Stimulated activated naive CD8-positive, alpha-beta T cell treated with anti-CD3 and anti-CD28 coated beads, Interleukin-15, Interleukin-2, amounts not matched to agents 100 ng/mL and 50 ng/mL, for 24 hours (primary cell): ENCODE measurements at regions not wholly inside any gene's neighbourhood (a gene's known extent, or its start where the extent isn't known, plus 50 kb on each side); places are given as distances from the start of the nearest gene placed in this dataset.

Source experiments
- H3K27ac Mint-ChIP-seq: one replicate; pipeline ENCODE4 v1.8.0; 2021; ENCODE audit warnings: mild to moderate bottlenecking, mixed read lengths
- H3K27me3 Mint-ChIP-seq: one replicate; pipeline ENCODE4 v1.8.0; 2021; ENCODE audit warnings: mixed read lengths
- H3K36me3 Mint-ChIP-seq: one replicate; pipeline ENCODE4 v1.8.0; 2021; ENCODE audit warnings: low read depth, mixed read lengths
- H3K4me1 Mint-ChIP-seq: one replicate; pipeline ENCODE4 v1.8.0; 2021; ENCODE audit warnings: low read depth, mixed read lengths
- H3K4me3 Mint-ChIP-seq: one replicate; pipeline ENCODE4 v1.8.0; 2021; ENCODE audit warnings: mild to moderate bottlenecking, mixed read lengths
- H3K9me3 Mint-ChIP-seq: one replicate; pipeline ENCODE4 v1.8.0; 2021; ENCODE audit warnings: mixed read lengths

DNA sequence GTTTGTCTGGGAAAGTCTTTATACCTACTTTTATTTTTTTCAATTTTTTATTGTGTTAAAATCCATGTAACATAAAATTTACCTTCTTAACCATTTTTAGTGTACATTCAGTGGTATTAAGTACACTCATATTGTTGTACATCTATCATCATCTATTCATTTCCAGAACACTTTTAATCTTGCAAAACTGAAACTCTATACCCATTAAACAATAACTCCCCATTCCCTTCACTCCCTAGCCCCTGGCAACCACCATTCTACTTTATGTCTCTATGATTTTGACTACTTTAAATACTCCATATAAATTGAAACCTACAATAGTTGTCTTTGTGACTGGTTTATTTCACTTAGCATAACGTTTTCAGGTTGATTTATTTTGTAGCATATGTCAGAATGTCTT lies 131.9 kb upstream of the SLC38A2 start:
- no peak overlapping the region for H3K27ac Mint-ChIP-seq
- H3K4me1 Mint-ChIP-seq = peaks cover 5% of the 10 kb centered on the region
- no peak overlapping the region for H3K4me3 Mint-ChIP-seq
- H3K9me3 Mint-ChIP-seq = peaks cover 54% of the 10 kb centered on the region
- H3K36me3 Mint-ChIP-seq = peaks cover 36% of the 10 kb centered on the region
- H3K27me3 Mint-ChIP-seq = no peaks in the 10 kb centered on the region

DNA sequence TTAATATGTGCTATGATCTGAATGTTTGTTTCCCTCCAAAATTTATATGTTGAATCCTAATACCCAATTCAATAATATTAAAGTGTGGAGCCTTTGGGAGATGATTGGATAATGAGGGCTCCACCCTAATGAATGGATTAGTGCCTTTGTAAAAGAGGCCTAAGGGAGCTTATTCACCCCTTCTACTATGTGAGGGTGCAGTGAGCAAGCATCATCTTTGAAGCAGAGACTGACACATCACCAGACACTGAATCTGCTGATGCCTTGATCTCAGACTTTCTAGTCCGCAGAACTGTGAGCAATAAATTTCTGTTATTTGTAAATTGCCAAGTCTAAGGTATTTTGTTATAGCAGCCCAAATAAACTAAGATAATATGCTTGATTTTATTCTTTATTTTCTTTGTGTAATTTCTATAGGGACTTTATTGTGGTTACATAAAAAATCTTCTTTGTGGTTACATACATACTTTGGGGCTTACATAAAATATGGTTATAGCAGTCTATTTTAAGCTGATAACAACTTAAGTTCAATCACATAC lies 131.1 kb upstream of the SLC38A2 start:
- H3K9me3 Mint-ChIP-seq = peaks cover 53% of the 10 kb centered on the region
- H3K27ac Mint-ChIP-seq = no peak overlapping the region
- no peaks in the 10 kb centered on the region for H3K27me3 Mint-ChIP-seq
- no peak overlapping the region for H3K4me3 Mint-ChIP-seq
- peaks cover 5% of the 10 kb centered on the region for H3K4me1 Mint-ChIP-seq
- H3K36me3 Mint-ChIP-seq = peaks cover 36% of the 10 kb centered on the region

DNA sequence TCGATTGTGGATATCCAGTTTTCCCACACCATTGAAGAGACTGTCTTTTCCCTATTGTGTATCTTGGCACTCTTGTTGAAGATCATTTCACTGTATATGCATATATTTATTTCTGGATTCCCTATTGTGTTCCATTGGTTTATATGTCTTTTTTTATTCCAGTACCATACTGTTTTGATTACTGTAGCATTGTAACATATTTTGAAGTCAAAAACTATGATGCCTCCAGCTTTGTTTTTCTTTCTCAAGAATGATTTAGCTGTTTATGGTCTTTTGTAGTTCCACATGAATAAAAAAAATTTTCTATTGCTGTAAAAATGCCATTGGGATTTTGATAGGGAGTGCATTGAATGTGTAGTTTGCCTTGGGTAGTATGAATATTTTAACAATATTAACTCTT lies 128.1 kb upstream of the SLC38A2 start:
- Mint-ChIP-seq H3K27ac (no peak overlapping the region), H3K4me1 (no peaks in the 10 kb centered on the region), H3K4me3 (no peak overlapping the region), H3K9me3 (peaks cover 30% of the 10 kb centered on the region), H3K36me3 (peaks cover 25% of the 10 kb centered on the region), H3K27me3 (no peaks in the 10 kb centered on the region)

DNA sequence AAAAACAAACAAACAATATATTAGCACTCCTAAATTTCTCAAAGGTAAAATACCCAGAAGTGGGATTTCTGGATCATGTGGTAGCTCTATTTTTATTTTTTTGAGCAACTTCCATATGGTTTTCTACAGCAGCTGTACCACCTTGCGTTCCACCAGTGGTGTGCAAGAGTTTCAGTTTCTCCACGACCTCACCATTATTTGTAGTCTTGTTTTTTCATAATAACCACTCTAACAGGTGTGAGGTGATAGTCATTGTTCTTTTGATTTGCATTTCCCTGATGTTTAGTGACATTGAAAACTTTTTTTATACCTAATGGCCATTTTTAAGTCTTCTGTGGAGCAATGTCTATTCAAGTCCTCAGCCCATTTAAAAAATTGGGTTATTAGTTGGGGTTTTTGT lies 127.3 kb upstream of the SLC38A2 start:
- no peak overlapping the region for H3K4me3 Mint-ChIP-seq
- peaks cover 21% of the 10 kb centered on the region for H3K36me3 Mint-ChIP-seq
- no peaks in the 10 kb centered on the region for H3K4me1 Mint-ChIP-seq
- peaks cover 29% of the 10 kb centered on the region for H3K9me3 Mint-ChIP-seq
- H3K27me3 Mint-ChIP-seq = no peaks in the 10 kb centered on the region
- H3K27ac Mint-ChIP-seq = no peak overlapping the region

DNA sequence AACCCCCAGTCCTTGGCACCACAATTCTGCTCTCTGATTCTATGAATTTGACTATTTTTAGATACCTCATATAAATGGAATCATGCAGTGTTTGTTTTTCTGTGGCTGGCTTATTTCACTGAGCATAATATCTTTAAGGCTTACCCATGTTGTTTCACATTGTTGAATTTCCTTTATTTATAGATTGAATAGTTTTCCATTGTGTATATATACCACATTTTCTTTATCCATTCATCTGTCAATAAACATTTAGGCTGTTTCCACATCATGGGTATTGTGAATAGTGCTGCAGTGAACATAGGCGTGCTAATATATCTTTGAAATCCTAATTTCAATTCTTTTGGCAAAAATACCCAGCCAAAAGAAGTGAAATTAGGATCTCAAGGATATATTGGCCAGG lies 126.7 kb upstream of the SLC38A2 start:
- H3K36me3 Mint-ChIP-seq = peaks cover 17% of the 10 kb centered on the region
- H3K27me3 Mint-ChIP-seq = no peaks in the 10 kb centered on the region
- H3K9me3 Mint-ChIP-seq = peaks cover 24% of the 10 kb centered on the region
- no peak overlapping the region for H3K4me3 Mint-ChIP-seq
- no peak overlapping the region for H3K27ac Mint-ChIP-seq
- H3K4me1 Mint-ChIP-seq = no peaks in the 10 kb centered on the region

DNA sequence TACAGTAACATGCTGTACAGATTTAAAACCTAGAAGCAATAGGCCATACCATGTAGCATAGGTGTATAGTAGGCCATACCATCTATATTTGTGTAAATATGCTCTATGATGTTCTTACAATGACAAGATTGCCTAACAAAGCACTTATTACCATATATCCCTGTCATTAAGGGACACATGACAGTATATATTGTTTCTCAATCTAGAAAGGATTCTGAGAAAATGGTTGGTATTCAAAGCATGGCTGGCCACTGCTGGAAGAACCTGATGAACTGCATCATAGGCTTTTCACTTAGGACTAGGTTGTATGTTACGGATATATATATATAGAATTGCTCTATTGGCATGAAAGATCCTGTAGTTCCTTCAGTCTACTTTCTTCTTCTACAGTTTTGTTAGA lies 125.2 kb upstream of the SLC38A2 start:
- no peaks in the 10 kb centered on the region for H3K27me3 Mint-ChIP-seq
- no peak overlapping the region for H3K4me3 Mint-ChIP-seq
- peaks cover 10% of the 10 kb centered on the region for H3K36me3 Mint-ChIP-seq
- H3K9me3 Mint-ChIP-seq = peaks cover 14% of the 10 kb centered on the region
- no peaks in the 10 kb centered on the region for H3K4me1 Mint-ChIP-seq
- H3K27ac Mint-ChIP-seq = no peak overlapping the region

DNA sequence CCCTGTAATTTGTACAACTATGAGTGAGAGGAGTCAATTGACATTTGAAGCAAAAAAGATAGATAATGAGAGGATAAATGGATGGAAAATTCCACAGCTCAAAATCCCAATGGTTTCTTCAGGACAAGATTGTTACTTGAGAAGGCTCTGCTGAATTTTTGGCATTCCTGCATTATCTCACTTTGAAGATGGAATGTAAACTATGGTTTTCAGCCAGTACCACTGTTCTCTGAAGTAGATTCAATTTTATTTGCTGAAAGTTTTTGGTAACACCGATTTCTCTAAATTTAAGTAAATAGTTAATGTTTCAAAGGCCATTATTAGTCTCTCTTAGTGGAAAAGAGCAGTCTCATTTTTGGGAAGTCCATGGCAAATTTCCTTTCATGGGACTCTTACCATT lies 121.9 kb upstream of the SLC38A2 start:
- H3K27me3 Mint-ChIP-seq = no peaks in the 10 kb centered on the region
- no peak overlapping the region for H3K4me3 Mint-ChIP-seq
- H3K27ac Mint-ChIP-seq = no peak overlapping the region
- no peaks in the 10 kb centered on the region for H3K36me3 Mint-ChIP-seq
- no peaks in the 10 kb centered on the region for H3K9me3 Mint-ChIP-seq
- no peaks in the 10 kb centered on the region for H3K4me1 Mint-ChIP-seq

DNA sequence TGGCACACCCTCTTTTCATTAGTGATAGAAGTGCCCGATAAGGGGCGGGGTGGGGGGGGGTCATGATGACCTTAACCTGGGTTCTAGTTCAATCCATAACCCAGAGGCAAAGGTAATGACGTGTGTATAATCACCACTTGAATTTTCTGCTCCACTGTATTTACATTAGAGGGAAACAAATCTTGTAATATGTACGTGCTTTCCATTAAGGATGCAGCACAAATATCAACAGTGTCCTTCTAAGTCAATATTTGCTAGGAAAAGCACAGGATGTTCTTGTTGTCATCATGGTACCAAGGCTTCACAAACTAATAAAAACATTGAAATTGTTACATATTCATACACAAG lies 121.2 kb upstream of the SLC38A2 start:
- Mint-ChIP-seq H3K4me1 (no peaks in the 10 kb centered on the region), H3K27ac (no peak overlapping the region), H3K36me3 (no peaks in the 10 kb centered on the region), H3K9me3 (no peaks in the 10 kb centered on the region), H3K27me3 (no peaks in the 10 kb centered on the region), H3K4me3 (no peak overlapping the region)

DNA sequence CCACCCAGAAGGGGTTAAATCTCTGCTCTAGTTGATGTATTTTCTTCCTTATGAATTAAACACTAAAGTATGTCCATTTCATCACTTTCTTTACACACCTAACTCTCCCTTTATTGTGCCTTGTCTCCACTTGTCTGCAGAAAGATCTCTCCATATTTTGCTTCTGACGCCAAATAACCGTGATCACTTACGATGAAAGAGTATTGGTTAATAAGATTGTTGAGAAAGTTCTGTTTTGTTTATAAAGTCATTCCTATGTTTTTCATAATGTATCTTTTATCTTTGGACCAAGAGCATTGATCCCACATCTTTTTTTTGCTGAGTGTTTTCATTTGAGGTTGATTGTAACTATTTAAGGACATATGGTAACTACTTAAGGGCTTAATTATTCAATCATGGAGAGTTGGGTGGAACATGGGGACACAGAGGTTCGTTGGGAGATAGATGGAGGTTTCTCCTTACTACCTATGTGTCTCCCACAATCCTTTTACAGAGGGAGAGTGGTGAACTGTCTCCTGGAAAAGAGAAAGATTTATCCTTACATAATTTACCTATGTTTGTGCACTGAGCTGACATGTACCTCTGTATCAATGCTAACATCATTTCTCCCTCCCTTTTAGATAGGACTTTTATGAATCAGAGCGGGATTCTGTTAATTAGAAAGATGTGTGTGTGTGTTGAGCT lies 120.7 kb upstream of the SLC38A2 start:
- H3K27ac Mint-ChIP-seq = no peak overlapping the region
- H3K4me3 Mint-ChIP-seq = no peak overlapping the region
- no peaks in the 10 kb centered on the region for H3K9me3 Mint-ChIP-seq
- H3K4me1 Mint-ChIP-seq = no peaks in the 10 kb centered on the region
- no peaks in the 10 kb centered on the region for H3K36me3 Mint-ChIP-seq
- no peaks in the 10 kb centered on the region for H3K27me3 Mint-ChIP-seq

DNA sequence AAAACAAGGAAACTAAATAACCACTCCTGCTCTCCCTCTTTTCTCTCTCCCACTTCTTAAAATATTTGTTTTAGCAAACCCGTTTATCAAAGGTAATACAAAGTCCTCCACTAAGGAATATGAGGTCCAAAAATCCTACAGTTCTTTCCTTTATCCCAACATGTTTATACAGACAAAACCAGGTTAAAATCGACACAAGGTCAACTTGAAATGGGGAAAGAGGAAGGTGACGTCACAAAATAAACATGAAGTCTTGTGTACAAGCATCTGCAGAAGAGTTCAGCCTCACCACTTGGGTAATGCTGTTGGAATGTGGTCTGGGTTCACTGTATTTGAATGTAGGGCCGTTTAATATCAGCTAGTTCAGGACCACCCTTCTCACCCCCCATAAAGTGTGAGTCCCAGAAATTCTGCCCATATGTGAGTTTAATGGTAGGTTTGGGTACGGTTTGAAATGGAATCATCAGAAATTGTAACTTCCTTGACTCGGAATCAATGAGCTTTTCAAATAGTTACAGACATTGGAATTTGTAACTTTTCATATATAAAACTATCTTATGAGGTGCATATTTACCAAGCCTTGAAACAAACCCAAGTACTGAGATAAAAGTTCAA lies 120.0 kb upstream of the SLC38A2 start:
- H3K27me3 Mint-ChIP-seq = no peaks in the 10 kb centered on the region

DNA sequence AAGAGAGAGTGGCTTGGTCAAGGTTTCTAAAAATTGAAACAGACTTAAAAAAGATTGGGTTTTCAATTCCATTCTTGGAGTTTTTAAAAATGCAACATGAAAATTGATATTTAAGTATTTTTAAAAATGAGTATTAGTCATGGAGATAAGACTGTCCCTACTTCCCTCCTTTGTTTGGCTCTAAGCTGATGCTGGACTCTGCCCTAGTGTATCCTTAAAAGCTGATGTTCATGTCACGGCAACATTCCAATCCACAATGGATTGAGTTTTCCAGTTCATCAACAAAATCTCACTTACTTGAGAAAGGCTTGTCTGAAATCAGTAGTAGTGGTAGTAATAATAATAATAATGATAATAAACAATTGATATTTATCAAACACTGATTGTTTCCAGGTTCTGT lies 119.0 kb upstream of the SLC38A2 start:
- no peaks in the 10 kb centered on the region for H3K9me3 Mint-ChIP-seq
- no peaks in the 10 kb centered on the region for H3K36me3 Mint-ChIP-seq
- no peaks in the 10 kb centered on the region for H3K4me1 Mint-ChIP-seq
- H3K4me3 Mint-ChIP-seq = no peak overlapping the region
- no peak overlapping the region for H3K27ac Mint-ChIP-seq
- no peaks in the 10 kb centered on the region for H3K27me3 Mint-ChIP-seq

More for the DNA sequence above, 120.0 kb upstream of the SLC38A2 start:
- no peaks in the 10 kb centered on the region for H3K4me1 Mint-ChIP-seq
- no peak overlapping the region for H3K27ac Mint-ChIP-seq
- no peaks in the 10 kb centered on the region for H3K9me3 Mint-ChIP-seq
- no peak overlapping the region for H3K4me3 Mint-ChIP-seq
- no peaks in the 10 kb centered on the region for H3K36me3 Mint-ChIP-seq

DNA sequence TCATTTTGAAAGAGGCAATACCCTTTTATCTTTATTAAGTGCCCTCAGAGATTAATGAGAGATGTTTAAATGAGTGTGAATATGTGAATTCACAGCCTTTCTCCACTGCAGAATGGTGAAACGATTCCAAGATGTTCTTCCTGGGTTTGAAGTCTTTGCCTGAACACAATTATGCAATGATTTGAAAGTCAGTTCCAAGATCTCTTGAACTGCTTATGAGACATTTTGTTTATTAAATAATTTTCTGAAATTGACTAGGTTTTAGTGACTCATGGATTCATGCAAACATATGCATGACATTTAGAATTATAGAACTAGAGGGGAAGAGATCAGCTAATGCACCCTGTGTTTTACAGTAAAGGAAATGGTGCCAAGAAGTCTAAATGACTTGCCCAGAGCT lies 118.1 kb upstream of the SLC38A2 start:
- Mint-ChIP-seq H3K4me3 (no peak overlapping the region), H3K27ac (no peak overlapping the region), H3K9me3 (no peaks in the 10 kb centered on the region), H3K27me3 (no peaks in the 10 kb centered on the region), H3K4me1 (no peaks in the 10 kb centered on the region), H3K36me3 (no peaks in the 10 kb centered on the region)

DNA sequence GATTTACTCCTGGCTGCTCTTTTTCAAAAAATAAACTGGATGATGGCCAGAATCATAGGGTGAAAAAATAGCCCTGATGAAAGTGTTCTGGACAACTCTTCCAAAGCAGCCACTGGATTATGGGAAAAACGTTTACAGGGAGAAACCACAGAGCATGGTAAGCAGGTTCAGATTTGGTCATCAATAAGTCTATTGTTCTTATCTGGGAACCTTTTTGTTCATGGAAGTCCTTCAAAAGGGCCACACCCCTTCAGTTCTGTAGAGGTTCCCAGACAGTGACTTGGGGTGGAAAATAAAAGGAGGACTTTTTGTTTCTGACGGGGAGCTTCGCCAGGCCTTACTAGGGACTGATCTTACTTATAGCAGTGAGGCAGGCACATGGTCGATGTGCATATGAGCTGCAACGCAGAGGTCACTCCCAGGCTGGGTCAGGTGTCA lies 117.4 kb upstream of the SLC38A2 start:
- Mint-ChIP-seq H3K9me3 (no peaks in the 10 kb centered on the region), H3K27me3 (no peaks in the 10 kb centered on the region), H3K4me1 (no peaks in the 10 kb centered on the region), H3K4me3 (no peak overlapping the region), H3K27ac (no peak overlapping the region), H3K36me3 (no peaks in the 10 kb centered on the region)

DNA sequence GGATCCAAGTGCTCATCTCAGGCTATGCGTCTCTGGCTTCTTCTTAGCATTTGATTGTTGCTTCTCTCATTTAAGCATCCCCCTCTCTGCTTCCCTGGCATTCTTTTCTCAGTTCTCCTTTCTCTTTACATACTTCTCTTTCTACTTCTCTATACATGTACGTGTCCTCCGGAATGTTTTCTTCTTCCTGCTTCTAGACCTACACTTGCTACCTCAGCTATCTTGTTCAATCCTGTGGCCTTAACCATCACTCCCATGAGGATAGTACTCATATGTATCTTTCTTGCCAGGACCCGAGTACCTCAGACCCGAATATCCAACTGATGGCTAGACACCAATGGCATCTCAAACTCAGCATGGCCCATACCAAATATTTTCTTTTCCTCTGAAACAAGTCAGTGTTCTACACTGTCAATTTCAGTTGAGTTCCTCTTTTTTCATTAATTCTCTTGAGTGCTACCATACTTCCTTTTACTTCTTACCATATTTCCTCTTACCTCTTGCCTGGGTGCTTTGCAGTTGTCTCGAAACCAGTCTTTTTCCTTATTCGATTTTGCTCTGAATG lies 115.1 kb upstream of the SLC38A2 start:
- no peaks in the 10 kb centered on the region for H3K9me3 Mint-ChIP-seq
- H3K36me3 Mint-ChIP-seq = no peaks in the 10 kb centered on the region
- H3K27me3 Mint-ChIP-seq = no peaks in the 10 kb centered on the region
- no peak overlapping the region for H3K27ac Mint-ChIP-seq
- no peaks in the 10 kb centered on the region for H3K4me1 Mint-ChIP-seq
- no peak overlapping the region for H3K4me3 Mint-ChIP-seq

DNA sequence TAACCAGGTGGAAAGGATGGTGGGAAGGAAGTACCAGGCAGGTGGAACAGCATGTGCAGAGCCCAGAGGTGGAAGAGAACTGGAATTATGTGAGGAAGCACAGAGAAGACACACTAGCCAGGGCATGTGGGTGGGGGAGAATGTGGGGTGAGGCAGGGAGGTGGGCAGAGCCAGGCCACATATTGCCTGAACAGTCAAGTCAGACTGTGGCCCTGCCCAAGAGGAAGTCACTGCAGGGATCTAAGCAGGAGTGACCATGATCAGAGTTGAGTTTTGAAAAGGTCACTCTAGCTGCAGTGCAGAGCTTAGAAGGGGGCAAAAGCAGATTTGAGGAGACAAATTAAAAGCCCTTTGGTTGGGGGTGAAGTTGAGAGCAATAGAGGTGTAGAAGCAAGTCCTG lies 114.0 kb upstream of the SLC38A2 start:
- no peaks in the 10 kb centered on the region for H3K27me3 Mint-ChIP-seq
- no peaks in the 10 kb centered on the region for H3K36me3 Mint-ChIP-seq
- H3K4me1 Mint-ChIP-seq = no peaks in the 10 kb centered on the region
- H3K9me3 Mint-ChIP-seq = no peaks in the 10 kb centered on the region
- no peak overlapping the region for H3K4me3 Mint-ChIP-seq
- H3K27ac Mint-ChIP-seq = no peak overlapping the region

DNA sequence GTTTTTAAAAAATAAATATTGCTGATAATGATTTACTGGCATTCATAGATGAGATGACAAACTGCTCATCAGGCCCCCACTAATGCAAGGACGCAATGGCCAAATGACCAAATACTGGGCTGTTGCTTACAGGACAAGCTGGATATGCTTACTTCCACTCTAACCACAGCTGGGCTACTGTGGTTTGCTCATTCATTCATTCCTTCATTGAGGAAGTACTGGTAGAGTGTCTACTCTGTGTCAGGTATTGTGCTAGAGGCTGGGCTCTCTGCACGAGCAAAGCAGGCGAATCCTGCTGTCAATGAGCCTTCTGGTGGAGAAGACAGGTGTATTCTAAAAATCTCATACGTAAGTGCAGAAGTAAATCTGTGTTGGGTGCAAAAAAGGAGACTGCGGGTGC lies 113.3 kb upstream of the SLC38A2 start:
- H3K27ac Mint-ChIP-seq = no peak overlapping the region
- no peaks in the 10 kb centered on the region for H3K4me1 Mint-ChIP-seq
- no peaks in the 10 kb centered on the region for H3K36me3 Mint-ChIP-seq
- H3K27me3 Mint-ChIP-seq = no peaks in the 10 kb centered on the region
- no peak overlapping the region for H3K4me3 Mint-ChIP-seq
- H3K9me3 Mint-ChIP-seq = no peaks in the 10 kb centered on the region
